Common myeloid progenitor, CD34-positive (primary cell): ENCODE measurements at regions not wholly inside any gene's neighbourhood (a gene's known extent, or its start where the extent isn't known, plus 50 kb on each side); places are given as distances from the start of the nearest gene placed in this dataset.

Experiments
- CTCF ChIA-PET: fragments of 350-600 bp; sonication (Branson Sonifier 250); formaldehyde crosslinking; loops from one replicate; lab custom pipeline; 2021; ENCODE audit warnings: antibody characterized with exemption; lab: Charles Lee
- POLR2A ChIA-PET: fragments of 350-600 bp; sonication (Branson Sonifier 250); formaldehyde crosslinking; loops from one replicate; lab custom pipeline; 2021; ENCODE audit warnings: antibody characterized with exemption; lab: Charles Lee
- DNase-seq, 3 donors: peaks; one replicate each; pipeline versions ENCODE4 v3.0.0 to v3.0.0-alpha.2; 2013
- H3K27ac ChIP-seq, 2 experiments: 1 replicate in 1 of 2; 2 replicates in 1 of 2; pipeline ENCODE4 v1.7.0; 2013; ENCODE audit warnings: inconsistent platforms in 2 of 2, low read length in 2 of 2, mild to moderate bottlenecking in 2 of 2, low read depth in 1 of 2, moderate library complexity in 1 of 2; ENCODE audit not compliant: severe bottlenecking in 2 of 2, insufficient read depth in 1 of 2, poor library complexity in 1 of 2
- H3K27me3 ChIP-seq, 5 experiments: replicated peaks in 2 of 5; 1 replicate in 3 of 5; 2 replicates in 2 of 5; pipeline versions ENCODE4 v1.6.1 to v1.7.0; 2013; ENCODE audit warnings: low read length in 4 of 5, mild to moderate bottlenecking in 2 of 5, moderate library complexity in 2 of 5, inconsistent platforms in 1 of 5; ENCODE audit not compliant: insufficient read depth in 5 of 5, control insufficient read depth in 4 of 5
- H3K36me3 ChIP-seq, 4 experiments: 1 replicate in 2 of 4; 2 replicates in 2 of 4; pipeline versions ENCODE4 v1.6.1 to v1.7.0; 2013; ENCODE audit warnings: low read length in 3 of 4, control low read depth in 1 of 4, mild to moderate bottlenecking in 1 of 4; ENCODE audit not compliant: control insufficient read depth in 4 of 4, insufficient read depth in 4 of 4
- H3K4me1 ChIP-seq, 4 experiments: 1 replicate in 3 of 4; 2 replicates in 1 of 4; pipeline versions ENCODE4 v1.6.1 to v1.7.1; 2013; ENCODE audit warnings: low read length in 3 of 4, mild to moderate bottlenecking in 3 of 4, control low read depth in 1 of 4, inconsistent platforms in 1 of 4, moderate library complexity in 1 of 4; ENCODE audit not compliant: control insufficient read depth in 4 of 4, insufficient read depth in 4 of 4; ENCODE audit errors: control extremely low read depth in 1 of 4
- H3K4me3 ChIP-seq, 7 experiments: 1 replicate in 4 of 7; 2 replicates in 3 of 7; pipeline versions ENCODE4 v1.5.1 to v1.7.0; 2013; ENCODE audit warnings: mild to moderate bottlenecking in 7 of 7, low read length in 6 of 7, moderate library complexity in 6 of 7, inconsistent platforms in 2 of 7, low read depth in 2 of 7, control low read depth in 1 of 7; ENCODE audit not compliant: insufficient read depth in 4 of 7, control insufficient read depth in 1 of 7; ENCODE audit errors: extremely low read depth in 1 of 7
- H3K9me3 ChIP-seq, 5 experiments: 1 replicate in 4 of 5; 2 replicates in 1 of 5; pipeline versions ENCODE4 v1.6.1 to v1.7.1; 2013; ENCODE audit warnings: low read length in 4 of 5, mild to moderate bottlenecking in 2 of 5, inconsistent platforms in 1 of 5, low read depth in 1 of 5, moderate library complexity in 1 of 5; ENCODE audit not compliant: control insufficient read depth in 4 of 5, insufficient read depth in 2 of 5; ENCODE audit errors: control extremely low read depth in 1 of 5
- WGBS: methylation state at CpG from one replicate; pipeline ENCODE4 v1.1.5; 2013; ENCODE audit not compliant: insufficient coverage; 5-methylcytosine and 5-hydroxymethylcytosine counted together

- POLR2A ChIA-PET, result no interaction called here
- no peak for DNase-seq
- Histone ChIP-seq H3K36me3 (no peaks in the 10 kb centered on the region), H3K4me1 (no peaks in the 10 kb centered on the region), H3K9me3 (no peaks in the 10 kb centered on the region), H3K27me3 (no peaks in the 10 kb centered on the region), H3K27ac (no peak overlapping the region), H3K4me3 (no peak overlapping the region)
- CTCF ChIA-PET, result no interaction called here
- whole genome bisulfite sequencing, result 100% methylated on average over 2 of the region's 3 CpGs
Observed at GRCh38 chr4:110914791-110915190, 291.9 kb upstream of the PITX2 start.

GRCh38 chr4:110915301-110915700 is 292.4 kb upstream of the PITX2 start:
- H3K4me3 ChIP-seq, result no peak overlapping the region
- H3K4me1 ChIP-seq, result no peaks in the 10 kb centered on the region
- DNase-seq, result no peak
- ChIA-PET POLR2A (no interaction called here), CTCF (no interaction called here)
- WGBS, result 50% methylated on average over 2 of the region's 3 CpGs
- no peak overlapping the region for H3K27ac ChIP-seq
- H3K27me3 ChIP-seq, result no peaks in the 10 kb centered on the region
- no peaks in the 10 kb centered on the region for H3K9me3 ChIP-seq
- no peaks in the 10 kb centered on the region for H3K36me3 ChIP-seq

GRCh38 chr4:110916505-110916904 is 293.6 kb upstream of the PITX2 start:
- H3K4me3 ChIP-seq, result no peak overlapping the region
- H3K36me3 ChIP-seq, result no peaks in the 10 kb centered on the region
- WGBS, result 83% methylated on average over 1 of the region's 2 CpGs
- ChIA-PET CTCF (no interaction called here), POLR2A (no interaction called here)
- H3K9me3 ChIP-seq, result no peaks in the 10 kb centered on the region
- no peaks in the 10 kb centered on the region for H3K27me3 ChIP-seq
- DNase-seq, result no peak
- no peak overlapping the region for H3K27ac ChIP-seq
- no peaks in the 10 kb centered on the region for H3K4me1 ChIP-seq

- ChIA-PET CTCF (no interaction called here), POLR2A (no interaction called here)
- Histone ChIP-seq H3K4me1 (no peaks in the 10 kb centered on the region), H3K27ac (no peak overlapping the region), H3K4me3 (no peak overlapping the region), H3K36me3 (no peaks in the 10 kb centered on the region), H3K9me3 (no peaks in the 10 kb centered on the region), H3K27me3 (no peaks in the 10 kb centered on the region)
- DNase-seq, result no peak
- WGBS, result no CpG with 5 or more reads among the region's 1 CpG
Observed at GRCh38 chr4:110917835-110918234, 295.0 kb upstream of the PITX2 start.

- no peak overlapping the region for H3K27ac ChIP-seq
- H3K27me3 ChIP-seq, result no peaks in the 10 kb centered on the region
- WGBS, result no CpG with 5 or more reads among the region's 2 CpGs
- DNase-seq, result no peak
- ChIA-PET CTCF (no interaction called here), POLR2A (no interaction called here)
- H3K36me3 ChIP-seq, result no peaks in the 10 kb centered on the region
- no peak overlapping the region for H3K4me3 ChIP-seq
- H3K9me3 ChIP-seq, result no peaks in the 10 kb centered on the region
- H3K4me1 ChIP-seq, result no peaks in the 10 kb centered on the region
Observed at GRCh38 chr4:110920990-110921389, 298.1 kb upstream of the PITX2 start.

- Histone ChIP-seq H3K27me3 (peaks cover 0 to 1% (median 0%) of the 10 kb centered on the region in 5 experiments), H3K4me3 (no peak overlapping the region), H3K27ac (no peak overlapping the region), H3K36me3 (no peaks in the 10 kb centered on the region), H3K4me1 (no peaks in the 10 kb centered on the region), H3K9me3 (no peaks in the 10 kb centered on the region)
- POLR2A ChIA-PET, result no interaction called here
- no peak for DNase-seq
- WGBS, result 91% methylated on average over 2 of the region's 2 CpGs
- CTCF ChIA-PET, result no interaction called here
Observed at GRCh38 chr4:110924761-110925160, 301.9 kb upstream of the PITX2 start.

GRCh38 chr4:110926841-110927400 is 304.0 kb upstream of the PITX2 start:
- Histone ChIP-seq H3K4me3 (no peak overlapping the region), H3K36me3 (no peaks in the 10 kb centered on the region), H3K4me1 (no peaks in the 10 kb centered on the region), H3K9me3 (no peaks in the 10 kb centered on the region), H3K27me3 (peaks cover 0 to 1% (median 0%) of the 10 kb centered on the region in 5 experiments), H3K27ac (no peak overlapping the region)
- POLR2A ChIA-PET, result no interaction called here
- DNase-seq, result no peak
- CTCF ChIA-PET, result no interaction called here
- WGBS, result 70% methylated on average over 3 of the region's 3 CpGs
